ENCODE measurements at regions not wholly inside any gene's neighbourhood (a gene's known extent, or its start where the extent isn't known, plus 50 kb on each side); places are given as distances from the start of the nearest gene placed in this dataset.
"Not testable (repeated sequence)": the region's sequence is repeated elsewhere in the genome, so short reads cannot be mapped to it uniquely, and the experiment has no call there.

DNA sequence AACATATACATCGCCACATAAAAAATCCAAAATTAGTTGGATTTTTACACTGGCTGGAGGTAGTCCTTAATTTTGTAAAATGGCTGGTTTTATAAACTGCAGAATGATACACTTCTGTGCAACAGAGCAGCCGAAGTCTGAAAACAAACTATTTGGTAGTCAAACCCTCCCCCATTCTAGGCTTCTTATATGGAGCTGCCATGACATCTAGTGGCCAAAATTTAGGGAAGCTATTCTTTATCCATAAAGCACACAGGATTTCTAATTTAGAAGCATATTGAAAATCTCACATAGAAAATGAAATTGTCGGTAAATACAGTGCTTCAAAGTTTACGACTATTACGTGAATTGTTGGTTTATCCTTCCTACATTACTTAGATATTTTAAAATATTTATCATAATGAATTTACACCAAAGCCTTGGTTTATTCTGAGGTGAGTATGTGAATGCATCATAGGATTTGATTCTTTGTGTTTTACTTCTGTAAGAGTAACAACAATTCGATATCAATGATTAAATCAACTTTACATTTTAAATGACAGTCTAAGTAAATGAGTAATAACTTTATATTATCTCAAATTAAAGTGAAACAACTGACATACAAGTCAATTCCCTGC lies 113.4 kb upstream of the FAM241A start:
- H3K36me3 ChIP-seq (ENCODE audit: insufficient read depth, low read length) = no peaks in the 10 kb centered on the region
- H3K4me3 ChIP-seq (ENCODE audit: insufficient read depth, low read length) = no peak overlapping the region
- no peaks in the 10 kb centered on the region for H3K4me1 ChIP-seq (ENCODE audit: insufficient read depth, low read length)
- peaks cover 8% of the 10 kb centered on the region for H3K27me3 ChIP-seq (ENCODE audit: insufficient read depth, low read length)
- H3K9me3 ChIP-seq (ENCODE audit: low read depth, low read length) = no peaks in the 10 kb centered on the region
- H4K20me1 ChIP-seq (ENCODE audit: insufficient read depth, low read length) = no peaks in the 10 kb centered on the region
- no peak overlapping the region for H2AFZ ChIP-seq (ENCODE audit: low read length)
- no peaks in the 10 kb centered on the region for H3K79me2 ChIP-seq (ENCODE audit: insufficient read depth, low read length)
- H3K27ac ChIP-seq (ENCODE audit: low read depth, low read length) = no peak overlapping the region
- DNase-seq (ENCODE audit: insufficient read length, low spot score, missing footprints) = peak; percentile 65
- TF ChIP-seq, protein P1, sequence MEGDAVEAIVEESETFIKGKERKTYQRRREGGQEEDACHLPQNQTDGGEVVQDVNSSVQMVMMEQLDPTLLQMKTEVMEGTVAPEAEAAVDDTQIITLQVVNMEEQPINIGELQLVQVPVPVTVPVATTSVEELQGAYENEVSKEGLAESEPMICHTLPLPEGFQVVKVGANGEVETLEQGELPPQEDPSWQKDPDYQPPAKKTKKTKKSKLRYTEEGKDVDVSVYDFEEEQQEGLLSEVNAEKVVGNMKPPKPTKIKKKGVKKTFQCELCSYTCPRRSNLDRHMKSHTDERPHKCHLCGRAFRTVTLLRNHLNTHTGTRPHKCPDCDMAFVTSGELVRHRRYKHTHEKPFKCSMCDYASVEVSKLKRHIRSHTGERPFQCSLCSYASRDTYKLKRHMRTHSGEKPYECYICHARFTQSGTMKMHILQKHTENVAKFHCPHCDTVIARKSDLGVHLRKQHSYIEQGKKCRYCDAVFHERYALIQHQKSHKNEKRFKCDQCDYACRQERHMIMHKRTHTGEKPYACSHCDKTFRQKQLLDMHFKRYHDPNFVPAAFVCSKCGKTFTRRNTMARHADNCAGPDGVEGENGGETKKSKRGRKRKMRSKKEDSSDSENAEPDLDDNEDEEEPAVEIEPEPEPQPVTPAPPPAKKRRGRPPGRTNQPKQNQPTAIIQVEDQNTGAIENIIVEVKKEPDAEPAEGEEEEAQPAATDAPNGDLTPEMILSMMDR (IDR thresholded peaks at IDR 0.05; ENCODE audit: extremely low read depth, low read depth, low read length) = peak; percentile 73
- H3K4me2 ChIP-seq (ENCODE audit: insufficient read depth, low read length) = no peak overlapping the region

DNA sequence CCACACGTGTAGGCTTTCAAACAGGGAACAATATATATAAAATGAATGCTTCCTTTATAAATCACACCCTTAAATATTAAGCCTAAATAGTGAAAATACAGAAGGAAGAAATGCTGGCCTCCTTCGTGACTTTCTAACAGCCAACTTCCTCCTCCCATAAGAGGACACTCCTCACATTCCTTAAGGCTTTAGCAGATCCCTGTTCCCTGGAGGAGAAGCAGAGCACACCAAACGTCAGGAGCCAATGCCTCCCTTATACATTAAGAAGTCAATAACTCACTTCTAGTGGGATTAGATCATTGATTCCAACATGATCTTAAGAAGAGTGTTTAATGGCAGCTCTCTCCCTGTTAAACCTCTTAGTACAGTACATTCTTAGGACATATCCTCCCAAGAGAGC lies 108.4 kb upstream of the FAM241A start:
- no peaks in the 10 kb centered on the region for H3K79me2 ChIP-seq (ENCODE audit: insufficient read depth, low read length)
- H3K27ac ChIP-seq (ENCODE audit: low read depth, low read length) = no peak overlapping the region
- peaks cover 3% of the 10 kb centered on the region for H3K27me3 ChIP-seq (ENCODE audit: insufficient read depth, low read length)
- H2AFZ ChIP-seq (ENCODE audit: low read length) = no peak overlapping the region
- no peak overlapping the region for H3K4me3 ChIP-seq (ENCODE audit: insufficient read depth, low read length)
- TF ChIP-seq, protein P1 (IDR thresholded peaks at IDR 0.05; ENCODE audit: extremely low read depth, low read depth, low read length) = no peak
- H3K9me3 ChIP-seq (ENCODE audit: low read depth, low read length) = no peaks in the 10 kb centered on the region
- peak; percentile 74 for DNase-seq (ENCODE audit: insufficient read length, low spot score, missing footprints)
- no peaks in the 10 kb centered on the region for H3K4me1 ChIP-seq (ENCODE audit: insufficient read depth, low read length)
- H3K36me3 ChIP-seq (ENCODE audit: insufficient read depth, low read length) = no peaks in the 10 kb centered on the region
- H3K4me2 ChIP-seq (ENCODE audit: insufficient read depth, low read length) = no peak overlapping the region
- no peaks in the 10 kb centered on the region for H4K20me1 ChIP-seq (ENCODE audit: insufficient read depth, low read length)

DNA sequence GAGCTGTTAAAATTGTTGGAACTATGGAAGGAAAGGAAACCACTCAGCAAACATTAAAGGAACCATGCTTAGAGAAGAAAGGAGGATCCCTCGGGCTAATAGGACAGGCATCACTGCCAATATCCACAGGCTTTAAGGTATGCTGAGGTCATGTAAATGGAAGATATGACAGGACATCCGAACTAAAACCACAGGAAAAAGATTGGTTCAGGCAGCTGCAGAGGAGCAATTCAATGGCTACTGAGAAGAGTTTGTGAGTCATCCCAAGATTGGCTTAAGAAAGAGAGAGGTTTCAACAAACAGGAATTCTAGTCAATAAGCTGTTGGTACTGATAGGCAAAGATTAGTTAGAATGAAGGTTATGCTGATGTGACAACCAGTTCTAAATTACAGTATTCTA lies 106.4 kb upstream of the FAM241A start:
- no peaks in the 10 kb centered on the region for H3K9me3 ChIP-seq (ENCODE audit: low read depth, low read length)
- H3K36me3 ChIP-seq (ENCODE audit: insufficient read depth, low read length) = no peaks in the 10 kb centered on the region
- no peak overlapping the region for H3K4me2 ChIP-seq (ENCODE audit: insufficient read depth, low read length)
- DNase-seq (ENCODE audit: insufficient read length, low spot score, missing footprints) = peak; percentile 42
- H3K27me3 ChIP-seq (ENCODE audit: insufficient read depth, low read length) = no peaks in the 10 kb centered on the region
- no peak overlapping the region for H3K27ac ChIP-seq (ENCODE audit: low read depth, low read length)
- TF ChIP-seq, protein P1 (IDR thresholded peaks at IDR 0.05; ENCODE audit: extremely low read depth, low read depth, low read length) = no peak
- no peaks in the 10 kb centered on the region for H3K79me2 ChIP-seq (ENCODE audit: insufficient read depth, low read length)
- no peak overlapping the region for H2AFZ ChIP-seq (ENCODE audit: low read length)
- no peaks in the 10 kb centered on the region for H3K4me1 ChIP-seq (ENCODE audit: insufficient read depth, low read length)
- no peak overlapping the region for H3K4me3 ChIP-seq (ENCODE audit: insufficient read depth, low read length)
- H4K20me1 ChIP-seq (ENCODE audit: insufficient read depth, low read length) = no peaks in the 10 kb centered on the region

DNA sequence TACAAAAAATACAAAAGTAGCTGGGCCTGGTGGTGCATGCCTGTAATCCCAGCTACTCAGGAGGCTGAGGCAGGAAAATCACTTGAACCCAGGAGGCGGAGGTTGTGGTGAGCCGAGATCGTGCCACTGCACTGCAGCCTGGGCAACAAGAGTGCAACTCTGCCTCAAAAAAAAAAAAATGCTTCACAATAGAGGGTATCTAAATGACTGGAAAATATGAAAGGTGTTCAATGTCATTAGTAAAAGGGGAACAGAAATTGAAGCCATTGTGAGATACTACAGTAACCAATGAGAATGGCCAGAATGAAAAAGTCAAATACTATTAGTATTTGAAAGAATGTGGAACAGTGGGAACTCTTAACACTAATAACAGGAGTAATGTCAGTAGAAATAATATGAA lies 96.1 kb upstream of the FAM241A start:
- H3K4me3 ChIP-seq (ENCODE audit: insufficient read depth, low read length); DNase-seq (ENCODE audit: insufficient read length, low spot score, missing footprints); H4K20me1 ChIP-seq (ENCODE audit: insufficient read depth, low read length); H3K4me1 ChIP-seq (ENCODE audit: insufficient read depth, low read length); H3K36me3 ChIP-seq (ENCODE audit: insufficient read depth, low read length); H3K4me2 ChIP-seq (ENCODE audit: insufficient read depth, low read length); H3K9me3 ChIP-seq (ENCODE audit: low read depth, low read length); H2AFZ ChIP-seq (ENCODE audit: low read length); H3K27ac ChIP-seq (ENCODE audit: low read depth, low read length); H3K79me2 ChIP-seq (ENCODE audit: insufficient read depth, low read length); H3K27me3 ChIP-seq (ENCODE audit: insufficient read depth, low read length): not testable (repeated sequence)

All from osteoblast (primary cell).